Panc1 (cell line): ENCODE measurements at regions not wholly inside any gene's neighbourhood (a gene's known extent, or its start where the extent isn't known, plus 50 kb on each side); places are given as distances from the start of the nearest gene placed in this dataset.

Experiments
- CTCF ChIP-seq: fragments of 450-650 bp; IDR thresholded peaks from 2 replicates; pipeline ENCODE4 v1.5.1; 2017; ENCODE audit warnings: mild to moderate bottlenecking
- POLR2AphosphoS5 ChIP-seq: IDR thresholded peaks from 2 replicates; pipeline ENCODE4 v1.6.1; 2012; ENCODE audit warnings: mild to moderate bottlenecking, low read depth, low read length, moderate library complexity

GRCh38 chr12:40502322-40502721 lies 189.9 kb upstream of the CNTN1 start:
- TF ChIP-seq CTCF (no peak), POLR2AphosphoS5 (no peak)
